Stimulated activated CD4-positive, alpha-beta T cell treated with anti-CD3 and anti-CD28 coated beads, Interleukin-12 subunit alpha, Interleukin-12 subunit beta, amount 100 ng/mL, for 48 hours (primary cell): ENCODE measurements at regions not wholly inside any gene's neighbourhood (a gene's known extent, or its start where the extent isn't known, plus 50 kb on each side); places are given as distances from the start of the nearest gene placed in this dataset.
"Not testable (repeated sequence)": the region's sequence is repeated elsewhere in the genome, so short reads cannot be mapped to it uniquely, and the experiment has no call there.

Experiments
- DNase-seq, 3 donors: peaks; one replicate each; pipeline ENCODE4 v3.0.0-alpha.2; 2020; ENCODE audit warnings: low read depth in 2 of 3, low spot score in 1 of 3

- not testable (repeated sequence) for DNase-seq
Observed at GRCh38 chr14:37838778-37839177, 243.3 kb downstream of the TTC6 start.

DNA sequence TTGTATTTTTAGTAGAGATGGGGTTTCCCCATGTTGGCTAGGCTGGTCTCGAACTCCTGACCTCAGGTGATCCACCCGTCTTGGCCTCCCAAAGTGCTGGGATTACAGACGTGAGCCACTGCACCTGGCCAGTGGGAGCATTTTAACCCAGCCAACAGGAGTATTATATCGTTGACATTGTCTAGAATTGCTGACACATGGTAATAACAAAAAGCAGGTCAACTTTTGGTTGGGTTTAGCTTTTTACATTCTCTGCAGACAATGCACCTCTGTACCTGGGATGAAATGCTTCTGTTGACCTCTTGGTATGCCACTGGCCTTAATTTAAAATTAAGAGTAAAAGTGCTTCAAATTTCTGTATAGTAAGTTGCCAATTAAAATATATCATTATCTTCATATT, 245.6 kb downstream of the TTC6 start:
- not testable (repeated sequence) for DNase-seq

DNA sequence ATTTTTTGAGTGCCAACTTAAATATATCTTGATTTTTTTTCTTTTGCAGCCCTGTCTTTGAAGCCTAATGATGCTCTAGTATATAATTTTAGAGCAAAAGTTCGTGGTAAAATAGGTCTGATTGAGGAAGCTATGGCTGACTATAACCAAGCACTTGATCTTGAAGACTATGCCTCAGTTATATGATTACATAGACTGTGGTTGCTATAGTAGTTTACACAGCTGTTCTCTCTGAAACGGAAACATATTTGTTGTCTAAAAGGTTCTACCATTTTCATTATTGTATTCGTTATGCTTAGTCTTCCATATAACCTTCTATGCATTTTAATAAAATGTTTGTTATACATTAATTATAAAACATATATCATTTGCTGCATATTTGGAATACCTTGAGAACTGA, 246.7 kb downstream of the TTC6 start:
- no peak for DNase-seq

GRCh38 chr14:37843954-37844607, 248.7 kb downstream of the TTC6 start:
- DNase-seq, result no peak

DNA sequence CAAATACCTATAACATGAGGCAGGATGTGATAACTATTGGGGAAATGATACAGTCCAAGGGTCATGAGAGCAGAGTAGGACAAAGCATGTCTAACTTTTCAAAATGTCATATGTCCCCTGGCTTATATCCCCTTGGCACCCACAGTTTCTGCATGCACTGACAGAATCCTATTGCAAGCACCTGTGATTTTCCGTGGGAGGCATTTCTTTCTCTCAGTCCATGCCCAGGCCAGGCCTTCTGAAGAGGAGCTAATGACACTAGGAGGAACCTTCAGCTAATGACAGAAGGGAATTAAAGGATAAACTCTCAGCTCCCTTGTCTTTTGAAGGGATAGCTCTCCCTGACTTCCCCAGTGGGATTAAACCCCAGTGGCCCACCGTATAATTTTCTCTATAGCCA, 249.2 kb downstream of the TTC6 start:
- DNase-seq, result no peak

DNA sequence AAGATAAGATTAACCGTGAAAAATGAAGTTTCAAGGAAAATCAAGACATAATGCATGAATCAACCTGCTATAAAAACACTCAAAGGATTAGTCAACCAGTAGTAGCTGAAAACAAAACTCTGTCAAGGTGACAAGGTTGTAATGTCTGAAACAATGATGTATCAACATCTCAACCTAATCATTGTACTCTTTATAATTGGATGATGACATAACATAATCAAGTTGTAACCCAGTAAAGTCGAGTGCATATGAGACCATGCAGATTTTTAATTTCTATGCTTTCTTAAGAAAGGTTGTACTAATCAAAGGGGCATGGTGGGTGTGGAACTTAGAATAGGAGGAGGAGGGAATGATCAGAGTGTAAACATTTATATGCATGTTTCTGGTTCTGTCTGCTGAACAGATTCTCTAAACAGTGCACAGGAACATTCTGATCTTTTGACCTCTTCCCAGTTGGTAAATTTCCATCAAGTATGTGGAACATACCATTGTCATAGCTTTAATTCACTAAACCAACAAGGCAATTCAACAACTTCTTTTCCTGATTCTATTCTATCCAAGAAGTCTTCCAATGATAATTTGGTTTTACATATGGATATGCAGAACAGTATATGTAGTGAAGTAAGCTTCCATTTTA, 253.7 kb downstream of the TTC6 start:
- DNase-seq, result no peak

DNA sequence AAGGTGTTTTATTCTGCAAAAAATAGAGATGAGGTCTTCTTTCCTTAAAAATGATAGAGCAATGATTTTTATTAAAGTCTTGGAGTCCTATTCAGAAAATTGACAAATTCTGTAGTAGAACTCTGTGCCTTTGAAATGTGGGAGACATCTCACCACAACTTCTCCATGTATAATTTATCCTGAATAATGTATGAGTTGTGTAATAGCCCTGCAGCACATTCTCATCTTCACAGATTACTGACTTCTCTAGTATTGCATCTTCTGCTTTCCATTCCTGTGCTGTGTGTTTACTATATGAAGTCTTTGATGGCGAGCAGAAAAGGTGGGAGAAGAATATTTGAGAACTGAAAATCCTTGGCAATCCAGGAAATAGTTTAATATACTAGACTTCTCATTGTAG, 255.6 kb downstream of the TTC6 start:
- DNase-seq, result no peak

DNA sequence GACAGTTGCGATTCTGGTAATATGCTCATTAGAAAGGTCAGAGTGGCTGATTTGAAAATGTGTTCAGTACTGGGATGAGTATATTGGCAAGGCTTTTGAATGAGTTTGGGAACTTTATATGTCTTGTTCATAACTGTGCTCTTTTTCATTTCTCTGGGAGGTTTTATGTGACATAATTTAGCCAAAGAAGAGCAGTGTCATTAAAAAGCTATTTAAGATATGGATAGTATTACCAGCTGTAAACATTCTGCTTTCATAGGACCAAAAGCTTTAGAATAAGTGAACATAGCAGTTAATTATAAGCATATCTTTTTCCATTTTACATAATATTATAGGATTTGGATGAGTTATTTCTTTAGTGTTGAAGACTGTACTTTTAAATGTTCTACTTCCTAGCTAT, 260.4 kb downstream of the TTC6 start:
- no peak for DNase-seq

GRCh38 chr14:37857774-37858266, 262.4 kb downstream of the TTC6 start:
- DNase-seq, result no peak

GRCh38 chr14:37858733-37859132, 263.3 kb downstream of the TTC6 start:
- DNase-seq, result no peak

- no peak for DNase-seq
Observed at GRCh38 chr14:37859177-37859576, 263.7 kb downstream of the TTC6 start.

GRCh38 chr14:37862263-37862662, 266.8 kb downstream of the TTC6 start:
- no peak for DNase-seq

DNA sequence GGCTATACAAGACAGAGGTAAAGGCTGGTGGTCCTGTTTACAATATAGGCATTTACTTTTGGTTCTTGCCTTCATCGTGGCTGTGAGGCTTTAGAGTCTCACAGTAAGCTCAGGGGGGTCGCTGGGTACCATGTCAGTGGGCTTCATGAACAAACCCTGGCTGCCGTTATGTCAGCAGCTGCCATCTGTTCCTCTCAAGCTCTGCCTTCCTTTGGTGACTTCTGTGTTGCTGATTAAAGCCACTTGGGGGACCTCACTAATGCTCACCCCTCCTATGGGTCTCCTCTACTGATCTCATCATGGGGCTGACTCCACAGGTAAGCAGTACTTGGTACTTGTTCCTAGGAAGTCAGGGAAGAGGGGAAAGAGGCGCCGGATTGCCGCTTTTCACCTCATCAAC, 268.7 kb downstream of the TTC6 start:
- DNase-seq, result no peak

DNA sequence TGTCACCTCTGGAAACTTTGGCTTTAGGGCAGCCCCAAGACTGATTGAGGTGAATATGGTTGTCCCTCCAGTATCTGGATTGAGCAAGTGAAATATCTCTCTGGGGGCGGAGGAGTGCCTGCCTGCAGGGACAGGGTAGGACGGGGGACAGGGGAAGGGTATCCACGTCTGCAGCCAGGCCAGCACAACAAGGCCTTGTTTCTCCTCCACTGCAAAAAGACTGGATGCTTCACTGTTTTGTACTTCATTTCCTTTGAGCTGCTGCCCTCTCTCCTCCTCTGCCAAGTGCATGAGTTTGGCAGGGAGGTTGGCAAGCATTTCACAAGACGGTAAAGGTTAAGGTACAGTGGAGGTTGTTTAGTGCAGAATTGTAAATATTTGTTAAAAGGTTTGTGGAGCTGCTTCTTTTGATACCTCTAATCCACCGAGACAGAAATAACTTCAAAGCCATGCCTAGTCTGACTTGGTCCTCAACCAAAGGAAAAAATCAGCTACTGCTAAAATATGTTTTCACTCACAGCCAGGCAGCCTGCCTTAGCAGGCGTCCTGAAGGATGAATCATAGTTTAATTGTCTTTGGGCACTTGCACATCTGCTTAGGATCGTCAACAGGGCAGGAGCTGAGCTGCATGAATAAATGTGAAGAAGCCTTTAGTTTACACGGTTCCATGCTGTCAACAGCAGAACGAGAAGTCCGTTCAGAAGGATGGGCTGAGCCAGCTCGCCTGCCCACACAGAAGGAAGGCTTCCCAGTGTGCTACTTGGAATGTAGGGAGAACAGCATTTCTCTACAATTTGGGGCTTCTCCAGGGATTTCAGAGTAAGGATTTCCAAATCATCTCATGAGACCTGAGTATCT, 269.7 kb downstream of the TTC6 start:
- DNase-seq, result no peak

DNA sequence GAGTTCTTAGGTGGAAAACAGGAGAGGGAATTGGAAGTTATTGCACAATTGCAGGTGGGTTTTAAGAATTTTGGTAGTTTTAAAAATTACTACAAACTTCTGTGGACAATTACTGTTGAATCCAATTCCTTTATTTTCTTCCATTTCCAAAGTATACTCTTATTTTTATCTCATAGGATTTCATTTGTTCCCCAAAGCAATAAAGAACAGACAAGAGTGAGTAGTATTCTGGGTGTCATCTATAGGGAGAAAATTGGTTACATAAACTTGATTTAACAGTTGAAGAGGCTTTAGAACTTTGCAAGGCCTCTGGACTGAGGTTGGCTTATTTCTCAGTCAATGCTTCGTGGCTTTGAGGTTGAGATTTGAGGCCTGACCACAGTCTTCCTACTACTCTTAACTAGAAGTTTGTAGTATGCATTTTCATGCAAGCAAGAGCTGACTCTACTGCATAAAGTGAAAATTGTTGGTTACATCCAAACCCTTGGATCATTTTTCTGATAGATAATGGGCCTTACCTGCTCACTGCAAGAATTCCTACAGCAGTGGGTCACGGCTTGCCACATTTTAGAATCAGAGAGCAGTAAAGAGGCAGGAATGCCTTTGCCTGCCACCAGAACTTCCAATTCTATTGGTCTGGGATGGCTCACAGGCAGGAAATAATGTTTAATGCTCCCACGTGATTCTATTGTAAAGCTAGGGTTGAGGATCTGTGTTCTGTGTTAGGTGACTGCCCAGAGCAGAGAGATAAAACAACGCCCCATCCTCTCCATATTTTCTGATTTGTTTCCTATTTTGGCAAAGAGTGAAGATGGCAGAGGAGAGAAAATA, 270.5 kb downstream of the TTC6 start:
- DNase-seq, result no peak

DNA sequence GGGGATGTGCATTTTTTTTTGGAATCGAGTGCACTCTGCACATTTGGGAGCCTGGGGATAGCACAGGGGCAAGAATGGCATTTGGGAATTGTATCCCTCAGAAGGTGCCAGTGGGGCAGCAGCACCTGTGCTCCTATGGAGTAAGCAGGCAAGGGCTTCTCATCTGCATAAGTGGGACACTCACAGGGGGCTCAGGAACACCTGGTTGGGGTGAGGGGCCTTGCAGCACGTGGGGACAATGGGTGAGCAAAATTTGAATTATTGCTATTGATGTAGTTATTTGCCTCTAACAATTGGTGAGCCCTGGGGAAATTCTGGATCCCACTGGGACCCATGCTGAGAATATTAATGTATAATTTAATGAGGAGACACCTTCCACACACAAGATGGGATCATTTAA, 274.2 kb downstream of the TTC6 start:
- DNase-seq, result no peak

DNA sequence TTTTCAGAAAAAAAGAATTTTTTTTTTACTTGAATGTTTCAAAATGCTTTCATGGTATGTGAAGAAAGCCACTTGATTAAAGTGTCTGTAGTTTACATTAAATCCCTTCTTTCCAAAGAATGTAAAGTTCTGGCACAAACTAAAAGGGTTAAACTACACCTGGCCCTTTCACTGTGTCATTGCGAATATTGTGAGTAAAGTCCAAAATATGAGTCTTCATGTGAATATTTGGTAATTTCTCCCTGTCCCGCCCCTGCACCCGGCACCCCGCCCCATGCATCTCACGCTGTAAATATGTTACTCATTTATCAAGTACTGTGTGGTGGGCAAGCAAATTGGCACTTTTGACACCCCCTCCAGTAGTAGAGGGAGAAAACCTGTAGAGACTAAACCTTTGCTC, 274.7 kb downstream of the TTC6 start:
- no peak for DNase-seq

DNA sequence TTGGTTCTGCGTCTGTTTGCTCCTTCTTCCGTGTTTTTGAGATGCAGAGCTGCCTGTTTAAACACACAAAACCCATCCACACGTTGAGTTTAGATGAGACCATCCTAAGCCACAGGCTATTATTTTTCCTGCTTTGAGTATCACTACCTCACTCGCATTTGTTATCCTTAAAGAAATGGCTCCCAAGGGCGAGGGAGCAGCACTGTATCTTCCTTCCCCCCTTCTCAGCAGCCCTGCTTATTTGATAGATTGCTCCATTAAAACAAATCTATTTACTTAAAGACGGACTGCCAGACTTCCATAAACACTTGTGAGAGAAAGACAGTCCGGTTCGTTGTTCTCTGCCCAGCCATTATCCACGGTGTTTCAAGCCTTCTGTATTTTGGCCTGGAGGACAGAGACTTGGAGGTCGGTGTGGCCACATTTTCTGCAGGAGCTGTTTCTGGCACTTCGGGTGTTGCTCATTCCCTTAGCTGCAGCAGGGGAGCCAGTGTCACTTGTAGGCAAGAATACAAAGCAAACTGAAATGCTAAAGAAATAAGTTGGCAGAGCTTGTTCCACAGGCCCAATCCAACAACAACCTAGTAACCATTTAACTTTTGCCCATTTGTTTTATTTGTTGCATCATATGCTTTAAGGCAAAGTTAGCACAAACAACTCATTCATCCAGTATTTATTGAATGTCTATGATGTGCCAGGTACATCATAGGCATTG, 275.4 kb downstream of the TTC6 start:
- no peak for DNase-seq

DNA sequence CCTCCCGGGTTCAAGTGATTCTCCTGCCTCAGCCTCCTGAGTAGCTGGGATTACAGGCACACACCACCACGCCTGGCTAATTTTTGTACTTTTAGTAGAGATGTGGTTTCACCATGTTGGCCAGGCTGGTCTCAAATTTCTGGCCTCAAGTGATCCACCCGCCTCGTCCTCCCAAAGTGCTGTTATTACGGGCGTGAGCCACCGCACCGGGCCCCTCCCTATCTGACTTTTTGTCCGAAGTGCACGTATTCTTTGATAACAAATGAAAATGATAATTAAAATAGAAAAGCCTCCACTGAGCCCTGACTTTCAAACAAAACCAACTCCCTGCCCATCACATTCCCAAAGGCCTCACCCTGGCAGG, 278.6 kb downstream of the TTC6 start:
- not testable (repeated sequence) for DNase-seq

GRCh38 chr14:37874429-37875109, 279.1 kb downstream of the TTC6 start:
- peak; percentile 72 to 75 (median 73) for DNase-seq
